ENCODE measurements at regions not wholly inside any gene's neighbourhood (a gene's known extent, or its start where the extent isn't known, plus 50 kb on each side); places are given as distances from the start of the nearest gene placed in this dataset.
"Not testable (repeated sequence)": the region's sequence is repeated elsewhere in the genome, so short reads cannot be mapped to it uniquely, and the experiment has no call there.

GRCh38 chr22:49354516-49355210, 473.0 kb downstream of the BRD1 start:
- DNase-seq = no peak

- DNase-seq = no peak
Observed at GRCh38 chr22:49353235-49353634, 474.4 kb downstream of the BRD1 start.

- no peak for DNase-seq
Observed at GRCh38 chr22:49352361-49353169, 475.1 kb downstream of the BRD1 start.

DNA sequence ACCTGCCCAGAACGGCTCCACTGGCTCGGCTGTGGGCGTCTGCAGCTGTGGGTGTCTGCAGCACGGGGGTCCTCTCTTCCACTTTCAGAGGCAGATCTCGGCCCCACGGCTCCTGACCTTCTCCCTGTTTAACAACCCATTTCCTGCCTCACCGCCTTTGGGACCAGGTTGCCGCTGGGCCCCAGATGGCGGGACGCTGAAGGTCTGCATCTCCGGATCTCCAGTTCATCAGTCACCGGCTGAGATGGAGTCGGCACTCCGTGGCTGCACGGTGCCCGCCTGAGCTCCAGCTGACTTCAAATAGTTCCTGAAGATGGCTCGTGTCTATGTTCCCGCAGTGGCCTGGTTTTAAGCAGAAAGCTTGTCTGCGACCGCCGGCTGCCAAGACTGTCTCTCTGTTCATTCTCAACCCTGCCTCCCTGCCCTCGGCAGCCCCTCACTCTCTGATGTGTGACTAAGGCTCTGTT, 475.9 kb downstream of the BRD1 start:
- DNase-seq = no peak

GRCh38 chr22:49350441-49351121, 477.1 kb downstream of the BRD1 start:
- no peak for DNase-seq

- no peak for DNase-seq
Observed at GRCh38 chr22:49349841-49350381, 477.8 kb downstream of the BRD1 start.

GRCh38 chr22:49349181-49349835, 478.4 kb downstream of the BRD1 start:
- DNase-seq = no peak

- no peak for DNase-seq
Observed at GRCh38 chr22:49348631-49349030, 479.0 kb downstream of the BRD1 start.

GRCh38 chr22:49347376-49347775, 480.3 kb downstream of the BRD1 start:
- no peak for DNase-seq

GRCh38 chr22:49345896-49346295, 481.8 kb downstream of the BRD1 start:
- no peak for DNase-seq

GRCh38 chr22:49344656-49345055, 483.0 kb downstream of the BRD1 start:
- DNase-seq = no peak

DNA sequence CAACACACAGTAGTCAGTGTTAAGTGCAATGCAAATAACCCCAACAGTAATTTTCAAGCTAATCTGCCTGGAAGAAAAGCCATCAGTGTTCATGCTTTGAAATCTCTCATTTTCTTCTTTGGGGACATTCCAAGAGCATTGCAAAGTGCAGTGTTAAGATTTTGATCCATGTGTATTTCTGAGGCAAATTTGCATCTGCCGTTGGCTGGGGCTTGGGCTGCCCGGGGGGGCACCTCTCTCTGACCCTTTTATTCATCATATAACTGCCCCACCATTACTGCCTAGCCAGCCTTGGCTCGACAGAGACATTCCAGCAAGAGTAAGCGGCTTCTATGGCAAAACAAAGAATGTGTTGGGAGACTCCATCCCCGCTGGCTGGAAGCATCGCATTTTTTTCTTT, 483.5 kb downstream of the BRD1 start:
- DNase-seq = no peak

GRCh38 chr22:49340406-49340805, 487.3 kb downstream of the BRD1 start:
- no peak for DNase-seq

DNA sequence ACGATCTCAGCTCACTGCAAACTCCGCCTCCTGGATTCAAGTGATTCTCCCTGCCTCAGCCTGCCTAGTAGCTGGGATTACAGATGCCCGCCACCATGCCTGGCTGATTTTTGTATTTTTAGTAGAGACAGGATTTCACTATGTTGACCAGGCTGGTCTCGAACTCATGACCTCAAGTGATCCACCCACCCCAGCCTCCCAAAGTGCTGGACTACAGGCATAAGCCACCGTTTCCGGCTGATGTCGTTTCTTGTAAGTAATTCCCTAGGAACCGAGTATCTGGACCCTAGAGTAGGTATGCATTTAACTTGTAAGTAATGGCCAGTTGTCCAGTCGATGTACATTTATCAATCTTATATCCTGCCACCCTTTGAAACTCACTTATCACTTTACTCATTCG, 491.2 kb downstream of the BRD1 start:
- not testable (repeated sequence) for DNase-seq

GRCh38 chr22:49334976-49335375, 492.7 kb downstream of the BRD1 start:
- DNase-seq = no peak

DNA sequence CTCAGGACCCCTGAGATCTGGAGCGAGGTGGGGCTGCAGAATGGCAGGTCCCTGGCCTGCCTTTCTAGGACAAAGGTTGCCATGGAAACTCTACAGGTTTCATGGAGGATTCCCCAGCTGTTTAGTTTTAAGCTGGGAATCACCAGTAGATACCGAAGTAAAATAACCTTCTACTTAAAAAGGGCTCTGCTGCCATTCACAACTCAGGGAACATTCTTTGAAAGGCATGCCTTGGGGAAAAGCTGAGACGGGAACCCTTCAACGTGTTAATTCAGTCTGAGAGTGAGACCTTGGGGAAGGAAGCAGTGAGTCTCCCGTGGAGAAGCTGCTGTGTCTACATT, 493.3 kb downstream of the BRD1 start:
- DNase-seq = no peak

GRCh38 chr22:49333206-49333605, 494.5 kb downstream of the BRD1 start:
- no peak for DNase-seq

GRCh38 chr22:49332691-49333090, 495.0 kb downstream of the BRD1 start:
- no peak for DNase-seq

GRCh38 chr22:49331878-49332277, 495.8 kb downstream of the BRD1 start:
- no peak for DNase-seq

DNA sequence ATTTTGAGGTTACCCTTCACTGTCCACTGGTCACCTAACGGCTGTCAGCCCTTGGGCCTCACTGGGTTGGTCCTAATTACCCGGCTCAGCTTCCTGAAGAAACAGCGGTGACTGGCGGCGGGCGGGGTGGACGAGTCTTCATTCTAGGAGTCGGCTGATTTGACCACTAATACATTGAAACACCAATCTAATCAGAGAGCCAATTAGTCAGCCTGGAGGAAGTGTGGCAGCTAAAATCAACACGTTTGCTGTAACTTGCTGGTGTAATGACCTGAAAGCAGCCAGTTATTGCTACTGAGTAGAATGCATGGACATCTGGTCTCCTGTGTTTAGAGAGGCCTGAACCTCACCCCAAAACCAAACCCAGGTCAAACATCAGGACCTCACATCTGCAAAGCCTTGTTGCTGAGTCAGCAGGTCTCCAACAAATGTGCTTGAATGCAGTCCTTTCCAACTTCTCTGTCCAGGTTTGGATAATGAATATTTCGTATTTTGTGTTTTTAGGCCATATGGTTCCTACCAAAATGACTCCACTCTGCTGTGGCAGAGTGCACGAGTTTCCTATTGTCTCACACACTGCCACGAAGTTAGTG, 496.4 kb downstream of the BRD1 start:
- DNase-seq = no peak

- DNase-seq = no peak
Observed at GRCh38 chr22:49330421-49331222, 497.1 kb downstream of the BRD1 start.

DNA sequence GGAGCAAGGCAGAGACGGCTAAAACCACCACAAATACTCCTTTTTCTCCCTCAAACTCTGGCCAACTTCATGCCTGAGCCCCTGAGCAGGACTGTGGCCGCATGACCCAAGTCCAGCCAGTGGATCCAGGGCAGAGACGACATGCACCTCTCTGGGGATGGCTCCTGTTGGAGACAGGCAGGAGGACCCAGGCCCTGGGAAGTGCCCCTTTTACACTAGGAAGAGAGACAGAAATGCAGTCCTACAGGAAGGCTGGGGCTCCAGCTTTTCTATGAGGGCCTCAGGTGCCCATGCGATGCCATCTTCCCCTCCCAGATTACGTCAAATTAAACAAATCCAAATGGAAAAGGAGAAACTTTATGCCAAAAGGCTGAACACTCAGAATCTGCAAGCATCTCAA, 498.0 kb downstream of the BRD1 start:
- no peak for DNase-seq

Measured in NCI-H1048 (cell line).